Heart right ventricle (tissue), 16 donors: ENCODE measurements at regions not wholly inside any gene's neighbourhood (a gene's known extent, or its start where the extent isn't known, plus 50 kb on each side); places are given as distances from the start of the nearest gene placed in this dataset.

ENCODE experiments used
- ATAC-seq, 8 donors: fragments of 200-7000 bp; cut with Tn5 transposase; one replicate each; pipeline ENCODE4 v1.9.1; 2020; ENCODE audit warnings: mild to moderate bottlenecking in 8 of 8, moderate library complexity in 8 of 8, moderate number of reproducible peaks in 1 of 8
- DNase-seq, 2 donors: peaks; one replicate each; pipeline ENCODE4 v3.0.0-alpha.2; 2020
- H3K27ac ChIP-seq, 10 donors: fragments of 200-600 bp; sonication (generic) in 2 of 10; one replicate each; pipeline versions ENCODE4 v1.5.0 to v1.8.0; 2020 to 2022; ENCODE audit warnings: mild to moderate bottlenecking in 3 of 10
- H3K27me3 ChIP-seq, 7 donors: fragments of 200-600 bp; one replicate each; pipeline ENCODE4 v1.8.0; 2021 to 2022; ENCODE audit warnings: mild to moderate bottlenecking in 2 of 7
- H3K36me3 ChIP-seq, 9 donors: fragments of 200-600 bp; sonication (generic) in 1 of 9; one replicate each; pipeline versions ENCODE4 v1.5.0 to v1.8.0; 2020 to 2022; ENCODE audit warnings: mild to moderate bottlenecking in 2 of 9
- H3K4me1 ChIP-seq, 9 donors: fragments of 200-600 bp; sonication (generic) in 1 of 9; one replicate each; pipeline versions ENCODE4 v1.5.0 to v1.8.0; 2020 to 2022; ENCODE audit warnings: mild to moderate bottlenecking in 4 of 9
- H3K4me3 ChIP-seq, 10 donors: fragments of 200-600 bp; sonication (generic) in 2 of 10; one replicate each; pipeline versions ENCODE4 v1.5.0 to v1.8.0; 2020 to 2022; ENCODE audit warnings: mild to moderate bottlenecking in 7 of 10, moderate library complexity in 2 of 10
- H3K9me3 ChIP-seq, 11 donors: fragments of 200-600 bp in 10 of 11; sonication (generic) in 2 of 11; one replicate each; pipeline versions ENCODE4 v1.5.0 to v1.8.0; 2013 to 2022; ENCODE audit warnings: mild to moderate bottlenecking in 2 of 11, control low read depth in 1 of 11, moderate library complexity in 1 of 11
- CTCF ChIP-seq, 9 donors: fragments of 200-600 bp; sonication (generic) in 2 of 9; IDR thresholded peaks; one replicate each; pipeline versions ENCODE4 v1.5.0 to v1.8.0; 2021 to 2022; ENCODE audit warnings: antibody characterized with exemption in 9 of 9, mild to moderate bottlenecking in 5 of 9, moderate library complexity in 1 of 9
- WGBS, 2 donors: extraction: QIAGEN DNeasy Blood & Tissue Kit; methylation state at CpG; one replicate each; pipeline ENCODE4 v1.1.7; 2013; ENCODE audit warnings: inconsistent platforms in 1 of 2; 5-methylcytosine and 5-hydroxymethylcytosine counted together
- intact Hi-C, 10 donors: fragments of 100-400 bp; cut with DNase I; formaldehyde crosslinking; loops; one replicate each; pipeline versions ENCODE4 v1.11.1 to v1.14.2; 2022
- donor health status: Arrhythmogenic right ventricular cardiomyopathy.
- donor health status: ischemic (EF 13 %, LVEDD 7.1; RV severe dilation, severe dysfunction).
- donor health status: healthy with polysubstance abuse.
- donor health status: DM: no; HTN: yes; CAD: no.
- donor health status: DM: no; HTN: no; CAD: no.
- donor health status: ischemic (EF 25% LVEDD 6.9; RV normal size, moderate dysfunction).
- donor health status: ischemic (EF 25% LVEDD 5.7; RV mildly dilated, moderate dysfunction).
- donor health status: healthy.
- donor health status: DM: yes; HTN: yes; CAD: no.
- donor health status: Ischemic cardiomyopathy.
- donor health status: ischemic (EF 35%, LVEDD 5.7; RV mildly dilated, moderate dysfunction).
- donor health status: nonischemic (EF 11% LVEDD 7.7; RV severe dilation, severe dysfunction).
- donor health status: DM: yes; HTN: yes; CAD: no.
- donor health status: PGD.
- donor health status: ischemic (EF 29% LVEDD 5.4; RV normal size, mild dysfunction).
- donor health status: nonischemic (EF 23%, LVEDD 6.1; RV moderate dilation, normal function).

GRCh38 chr2:122651780-122652179, 896.3 kb downstream of the TSN start:
- no peak overlapping the region for H3K4me3 ChIP-seq
- no peak overlapping the region for H3K27ac ChIP-seq
- DNase-seq: no peak
- no peak for TF ChIP-seq CTCF (IDR thresholded peaks at IDR 0.05)
- no peaks in the 10 kb centered on the region for H3K36me3 ChIP-seq
- H3K27me3 ChIP-seq: no peaks in the 10 kb centered on the region
- H3K9me3 ChIP-seq: no peaks in the 10 kb centered on the region
- ATAC-seq: no peak
- WGBS, 2 donors: 93 to 95% methylated on average over 2 of the region's 2 CpGs
- intact Hi-C loops: no loop called here
- H3K4me1 ChIP-seq: no peaks in the 10 kb centered on the region

- no peaks in the 10 kb centered on the region for H3K9me3 ChIP-seq
- DNase-seq: no peak
- no peak for TF ChIP-seq CTCF (IDR thresholded peaks at IDR 0.05)
- no peak overlapping the region for H3K27ac ChIP-seq
- H3K4me1 ChIP-seq: no peaks in the 10 kb centered on the region
- no peaks in the 10 kb centered on the region for H3K36me3 ChIP-seq
- ATAC-seq: no peak
- no peak overlapping the region for H3K4me3 ChIP-seq
- WGBS, 2 donors: 48 to 55% methylated on average over 3 of the region's 3 CpGs
- H3K27me3 ChIP-seq: no peaks in the 10 kb centered on the region
- intact Hi-C loops: no loop called here
These were observed 897.2 kb downstream of the TSN start for GRCh38 chr2:122652670-122653069.

GRCh38 chr2:122656403-122656802, 901.0 kb downstream of the TSN start:
- Histone ChIP-seq H3K36me3 (no peaks in the 10 kb centered on the region), H3K27me3 (peaks cover 0 to 18% (median 12%) of the 10 kb centered on the region in 7 donors), H3K27ac (no peak overlapping the region), H3K4me3 (no peak overlapping the region), H3K4me1 (no peaks in the 10 kb centered on the region), H3K9me3 (no peaks in the 10 kb centered on the region)
- no peak for DNase-seq
- TF ChIP-seq CTCF (IDR thresholded peaks at IDR 0.05): no peak
- intact Hi-C loops: no loop called here
- ATAC-seq: no peak
- 84 to 91% methylated on average over 3 of the region's 3 CpGs for WGBS, 2 donors

GRCh38 chr2:122660786-122661634, 905.6 kb downstream of the TSN start:
- no peaks in the 10 kb centered on the region for H3K9me3 ChIP-seq
- peak overlapping the region in 4 of 10 donors; percentile 2 to 20 (median 8) for H3K4me3 ChIP-seq
- peaks cover 0 to 28% (median 16%) of the 10 kb centered on the region in 7 donors for H3K27me3 ChIP-seq
- ATAC-seq (peak in 2 of 8 donors; percentile 28 to 39), DNase-seq (no peak)
- no peaks in the 10 kb centered on the region for H3K4me1 ChIP-seq
- H3K27ac ChIP-seq: no peak overlapping the region
- no peak for TF ChIP-seq CTCF (IDR thresholded peaks at IDR 0.05)
- H3K36me3 ChIP-seq: no peaks in the 10 kb centered on the region
- intact Hi-C loops: no loop called here
- WGBS, 2 donors: 10 to 15% methylated on average over 30 of the region's 30 CpGs
